Fibroblast of mammary gland (primary cell): ENCODE measurements at regions not wholly inside any gene's neighbourhood (a gene's known extent, or its start where the extent isn't known, plus 50 kb on each side); places are given as distances from the start of the nearest gene placed in this dataset.
"Not testable (repeated sequence)": the region's sequence is repeated elsewhere in the genome, so short reads cannot be mapped to it uniquely, and the experiment has no call there.

Source experiments
- DNase-seq: peaks from one replicate; pipeline ENCODE4 v3.0.0-alpha.2; 2010; ENCODE audit warnings: low read depth
- H3K4me3 ChIP-seq: 2 replicates; pipeline ENCODE4 v1.5.1; 2011; ENCODE audit warnings: low read depth, mild to moderate bottlenecking, low read length, moderate library complexity; ENCODE audit not compliant: control insufficient read depth
- CTCF ChIP-seq: conservative IDR thresholded peaks from 2 replicates; pipeline ENCODE4 v1.5.1; 2011; ENCODE audit warnings: low read depth, low read length, inconsistent platforms; ENCODE audit not compliant: control insufficient read depth, insufficient read depth

- no peak for TF ChIP-seq CTCF
- DNase-seq: no peak
- no peak overlapping the region for H3K4me3 ChIP-seq
Measured at GRCh38 chr9:102435427-102435826, 559.7 kb upstream of the CYLC2 start.

- H3K4me3 ChIP-seq: no peak overlapping the region
- DNase-seq: no peak
- no peak for TF ChIP-seq CTCF
Measured at GRCh38 chr9:102434545-102434944, 560.6 kb upstream of the CYLC2 start.

GRCh38 chr9:102428305-102428704 is 566.8 kb upstream of the CYLC2 start:
- no peak overlapping the region for H3K4me3 ChIP-seq
- no peak for TF ChIP-seq CTCF
- no peak for DNase-seq

- H3K4me3 ChIP-seq, DNase-seq: not testable (repeated sequence)
Measured at GRCh38 chr9:102416251-102416650, 578.9 kb upstream of the CYLC2 start.

- no peak for TF ChIP-seq CTCF
- H3K4me3 ChIP-seq: no peak overlapping the region
- no peak for DNase-seq
Measured at GRCh38 chr9:102405218-102405867, 589.8 kb upstream of the CYLC2 start.

- no peak for DNase-seq
- no peak for TF ChIP-seq CTCF
- no peak overlapping the region for H3K4me3 ChIP-seq
Measured at GRCh38 chr9:102403514-102403913, 591.6 kb upstream of the CYLC2 start.

GRCh38 chr9:102398205-102398604 is 596.9 kb upstream of the CYLC2 start:
- no peak overlapping the region for H3K4me3 ChIP-seq
- TF ChIP-seq CTCF: no peak
- no peak for DNase-seq

- DNase-seq, H3K4me3 ChIP-seq: not testable (repeated sequence)
Measured at GRCh38 chr9:102385620-102386019, 609.5 kb upstream of the CYLC2 start.
